ENCODE measurements at regions not wholly inside any gene's neighbourhood (a gene's known extent, or its start where the extent isn't known, plus 50 kb on each side); places are given as distances from the start of the nearest gene placed in this dataset.
"Not testable (repeated sequence)": the region's sequence is repeated elsewhere in the genome, so short reads cannot be mapped to it uniquely, and the experiment has no call there.

- DNase-seq, result no peak
Observed at GRCh38 chr12:18794000-18794399, 56.1 kb downstream of the CAPZA3 start.

GRCh38 chr12:18797604-18798003 is 59.7 kb downstream of the CAPZA3 start:
- DNase-seq, result no peak
- intact Hi-C loops (cut with DNase I), result no loop called here

More at GRCh38 chr12:18794000-18794399, 56.1 kb downstream of the CAPZA3 start:
- intact Hi-C loops (cut with DNase I), result no loop called here

GRCh38 chr12:18798535-18799361 is 60.8 kb downstream of the CAPZA3 start:
- intact Hi-C loops (cut with DNase I), result no loop called here

GRCh38 chr12:18799561-18799960 is 61.6 kb downstream of the CAPZA3 start:
- intact Hi-C loops (cut with DNase I), result no loop called here
- no peak for DNase-seq

More at GRCh38 chr12:18798535-18799361, 60.8 kb downstream of the CAPZA3 start:
- no peak for DNase-seq

DNA sequence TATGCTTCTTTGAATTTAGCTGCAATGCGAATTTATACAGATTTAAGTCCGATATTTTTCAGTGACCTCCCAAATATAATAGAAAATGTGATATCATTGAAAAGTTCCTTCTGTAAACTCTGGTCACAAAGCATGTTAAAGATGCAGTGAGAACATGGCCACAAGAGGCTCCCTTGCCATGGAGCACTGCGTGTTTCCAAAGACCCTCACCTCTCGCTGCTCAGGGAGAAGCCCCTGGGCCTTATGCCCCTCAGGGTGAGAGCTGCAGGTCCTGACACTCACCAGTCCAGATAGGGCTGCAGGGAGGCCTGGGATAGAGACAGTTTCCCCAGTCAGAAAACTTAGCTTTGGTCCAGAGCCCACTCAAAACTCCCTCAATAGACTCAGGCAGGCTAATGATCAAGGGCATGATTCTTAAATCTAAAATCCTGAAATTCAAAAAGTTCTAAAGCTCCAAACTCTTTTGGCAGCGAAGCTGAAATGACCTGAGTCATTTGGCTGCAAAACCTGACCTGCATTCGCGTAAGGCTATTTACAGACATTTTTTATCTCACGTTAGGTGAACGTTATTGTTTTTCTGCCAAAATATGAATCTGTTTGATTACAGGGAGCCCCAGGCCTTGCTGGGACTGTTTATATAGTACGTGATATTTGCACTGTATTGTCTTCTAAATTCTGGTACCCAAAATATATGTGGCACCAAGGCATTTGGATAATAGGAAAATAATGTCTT is 67.8 kb downstream of the CAPZA3 start:
- intact Hi-C loops (cut with DNase I), result no loop called here
- peak in 1 of 10 donors; percentile 33 for DNase-seq

- DNase-seq, result no peak
- intact Hi-C loops (cut with DNase I), result no loop called here
Observed at GRCh38 chr12:18807714-18808113, 69.8 kb downstream of the CAPZA3 start.

DNA sequence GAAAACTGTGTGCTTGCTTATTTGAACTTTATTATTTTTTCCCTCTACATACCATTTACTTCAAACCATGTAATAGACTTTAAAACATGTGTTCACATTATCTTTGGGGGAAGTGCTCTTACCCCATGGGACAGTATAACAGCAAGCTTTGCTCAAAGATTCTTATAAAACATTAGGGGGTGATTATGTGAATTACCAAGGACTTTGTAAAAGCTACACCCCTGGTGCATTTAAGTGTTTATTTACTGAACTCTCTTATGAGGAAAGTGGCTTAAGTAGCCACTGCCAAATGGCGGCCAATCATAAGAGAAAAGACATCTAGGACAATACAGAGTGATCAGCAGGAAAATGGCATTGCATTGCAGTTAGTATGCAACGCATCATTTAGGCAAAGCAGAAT is 70.3 kb downstream of the CAPZA3 start:
- intact Hi-C loops (cut with DNase I), result no loop called here

GRCh38 chr12:18810537-18811253 is 72.8 kb downstream of the CAPZA3 start:
- DNase-seq, result peak in 1 of 10 donors; percentile 47
- intact Hi-C loops (cut with DNase I), result no loop called here

More for the DNA sequence above, 70.3 kb downstream of the CAPZA3 start:
- DNase-seq, result no peak

- no peak for DNase-seq
- intact Hi-C loops (cut with DNase I), result no loop called here
Observed at GRCh38 chr12:18811273-18811672, 73.4 kb downstream of the CAPZA3 start.

DNA sequence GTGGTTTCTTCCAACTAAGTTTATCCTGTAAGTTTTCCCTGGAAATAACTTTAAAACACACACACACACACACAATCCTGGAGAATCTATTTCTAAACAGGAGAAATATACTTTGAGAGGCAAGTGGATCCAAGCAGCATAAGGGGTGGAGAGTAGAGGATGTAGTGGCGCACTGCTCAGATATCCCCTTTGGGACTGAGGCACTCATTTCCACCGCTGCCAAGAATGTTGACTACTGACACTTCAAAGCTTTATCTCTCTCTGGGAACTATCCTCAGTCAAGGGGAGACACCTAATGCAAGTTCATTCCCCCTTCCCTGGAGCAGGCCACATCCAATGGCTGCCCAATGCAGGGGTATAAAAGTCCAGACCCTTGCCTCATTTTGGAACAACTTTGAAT is 75.8 kb downstream of the CAPZA3 start:
- intact Hi-C loops (cut with DNase I), result no loop called here
- no peak for DNase-seq

DNA sequence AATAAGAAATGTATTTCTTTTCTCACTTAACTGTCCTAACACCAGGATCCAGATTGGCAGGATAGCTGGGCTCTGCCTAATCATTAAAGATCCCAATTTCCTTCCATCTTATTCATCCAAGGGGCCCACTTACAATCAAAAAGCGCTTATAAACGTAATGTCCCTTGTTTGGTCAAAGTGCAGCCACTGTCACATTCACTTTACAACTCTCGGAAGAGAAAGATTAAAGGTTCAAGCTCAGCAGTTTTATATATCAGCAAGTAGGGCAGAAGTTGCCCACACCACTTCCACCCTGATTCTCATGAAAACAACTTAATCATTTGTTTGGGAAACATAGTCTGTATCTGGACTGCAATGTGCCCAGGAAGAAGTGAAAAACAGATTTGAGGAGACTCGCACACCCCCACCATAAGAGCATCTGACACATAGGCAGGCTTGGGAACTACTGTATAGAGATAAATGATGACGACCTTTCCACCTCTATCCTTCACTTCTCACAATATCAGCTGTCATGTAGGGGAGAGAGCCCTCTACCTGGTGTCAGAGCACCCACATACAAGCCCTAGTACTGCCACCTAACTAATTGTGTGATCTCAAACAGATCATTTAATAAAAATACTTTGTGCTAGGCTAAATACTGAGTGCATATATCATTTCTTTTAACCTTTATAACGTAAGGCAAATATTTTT is 80.8 kb downstream of the CAPZA3 start:
- DNase-seq, result no peak
- intact Hi-C loops (cut with DNase I), result no loop called here

DNA sequence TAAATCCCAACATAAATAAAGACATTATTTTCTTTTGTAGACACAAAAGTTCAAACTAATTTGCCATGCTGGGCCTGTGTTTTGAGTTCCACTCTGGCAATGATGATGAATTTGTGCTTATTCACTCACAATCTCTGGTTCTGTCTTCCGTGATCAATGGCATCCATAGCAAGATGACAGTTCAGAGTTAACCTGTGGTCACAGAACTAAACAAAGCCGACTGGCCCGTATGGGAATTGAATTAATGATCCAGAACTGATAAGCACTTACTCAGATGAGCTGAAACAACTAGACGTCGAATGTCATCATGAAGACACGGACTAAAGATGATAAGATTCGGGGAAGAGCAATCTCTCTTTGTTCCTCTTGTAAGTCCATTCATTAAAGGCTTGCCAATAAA is 81.6 kb downstream of the CAPZA3 start:
- intact Hi-C loops (cut with DNase I), result no loop called here
- DNase-seq, result no peak

- intact Hi-C loops (cut with DNase I), result no loop called here
- no peak for DNase-seq
Observed at GRCh38 chr12:18823461-18823860, 85.5 kb downstream of the CAPZA3 start.

DNA sequence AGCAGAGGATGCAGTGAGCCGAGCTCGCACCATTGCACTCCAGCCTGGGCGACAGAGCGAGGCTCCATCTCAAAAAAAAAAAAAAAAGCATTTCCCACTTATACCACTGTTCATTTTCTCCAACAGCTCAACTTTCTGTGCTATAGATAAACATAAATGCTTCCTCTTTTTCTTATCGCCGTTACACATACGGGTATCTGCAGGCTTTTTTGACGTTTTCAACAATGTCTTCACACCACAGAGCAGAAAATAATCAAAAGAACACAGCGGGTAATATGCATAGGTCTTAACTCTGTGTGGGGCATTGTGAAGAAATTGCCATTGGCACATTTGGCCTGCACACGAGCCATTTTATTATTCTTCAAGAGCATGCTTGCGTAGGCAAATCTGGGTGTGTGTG is 86.4 kb downstream of the CAPZA3 start:
- DNase-seq, result no peak
- intact Hi-C loops (cut with DNase I), result no loop called here

DNA sequence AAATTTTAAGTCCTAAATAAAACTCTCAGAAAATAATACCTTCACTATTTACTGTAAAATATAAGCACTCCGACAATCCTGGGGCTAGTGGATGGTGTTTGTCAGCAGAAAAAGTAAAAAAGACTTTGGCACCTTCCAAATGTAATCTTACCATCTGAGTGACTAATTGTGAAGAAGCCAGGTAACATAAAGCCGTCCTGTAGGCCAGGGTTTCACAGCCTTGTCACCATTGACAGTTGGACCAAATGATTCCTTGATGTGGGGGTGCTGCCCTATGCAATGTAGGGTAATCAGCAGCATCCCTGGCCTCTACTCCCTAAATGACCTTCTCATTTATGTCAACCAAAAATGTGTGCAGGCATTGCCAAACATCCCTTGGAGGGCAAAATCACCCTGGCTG is 87.2 kb downstream of the CAPZA3 start:
- no peak for DNase-seq
- intact Hi-C loops (cut with DNase I), result no loop called here

DNA sequence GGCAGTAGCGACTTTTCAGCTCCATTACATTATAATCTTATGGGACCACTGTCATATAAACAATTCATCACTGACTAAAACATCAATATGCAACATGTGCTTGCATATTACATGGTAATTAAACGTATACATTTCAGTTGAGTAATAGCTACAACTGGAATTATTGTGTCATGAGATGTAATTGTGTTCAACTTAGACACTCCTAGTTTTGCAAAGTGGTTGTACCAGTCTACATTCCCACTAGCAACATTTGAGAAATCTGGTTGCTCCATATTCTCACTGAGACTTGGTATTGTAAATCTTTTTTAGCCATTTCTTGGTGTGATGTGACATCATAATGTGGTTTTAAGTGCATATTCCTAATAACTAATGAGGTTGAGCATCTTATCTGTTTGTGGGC is 90.0 kb downstream of the CAPZA3 start:
- no peak for DNase-seq
- intact Hi-C loops (cut with DNase I), result no loop called here

GRCh38 chr12:18828483-18828882 is 90.6 kb downstream of the CAPZA3 start:
- no peak for DNase-seq
- intact Hi-C loops (cut with DNase I), result no loop called here

- DNase-seq, result no peak
- intact Hi-C loops (cut with DNase I), result no loop called here
Observed at GRCh38 chr12:18828987-18829386, 91.1 kb downstream of the CAPZA3 start.

GRCh38 chr12:18832932-18833331 is 95.0 kb downstream of the CAPZA3 start:
- DNase-seq, result not testable (repeated sequence)

GRCh38 chr12:18837025-18837424 is 99.1 kb downstream of the CAPZA3 start:
- DNase-seq, result no peak
- intact Hi-C loops (cut with DNase I), result no loop called here

More at GRCh38 chr12:18832932-18833331, 95.0 kb downstream of the CAPZA3 start:
- intact Hi-C loops (cut with DNase I), result not testable (repeated sequence)

DNA sequence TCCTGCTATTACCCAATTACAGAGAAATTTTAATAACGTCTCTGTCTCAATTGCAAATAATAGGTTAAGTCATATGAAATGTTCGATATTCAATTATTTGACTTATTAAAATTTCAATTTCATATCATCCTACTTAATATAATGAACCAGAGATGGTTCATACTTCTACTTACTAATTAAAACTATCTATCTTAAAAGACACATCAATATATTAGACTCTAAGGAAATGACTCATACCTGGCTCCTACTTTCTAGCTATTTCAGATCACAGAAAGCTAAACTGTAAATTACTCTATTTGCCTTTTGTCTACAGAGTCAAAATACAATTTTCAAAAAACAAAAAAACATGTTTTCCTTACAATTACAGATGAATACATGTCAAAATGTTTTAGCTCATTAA is 99.6 kb downstream of the CAPZA3 start:
- no peak for DNase-seq
- intact Hi-C loops (cut with DNase I), result no loop called here

Data from posterior cingulate gyrus (tissue), 11 donors.